ENCODE measurements at regions not wholly inside any gene's neighbourhood (a gene's known extent, or its start where the extent isn't known, plus 50 kb on each side); places are given as distances from the start of the nearest gene placed in this dataset.

DNA sequence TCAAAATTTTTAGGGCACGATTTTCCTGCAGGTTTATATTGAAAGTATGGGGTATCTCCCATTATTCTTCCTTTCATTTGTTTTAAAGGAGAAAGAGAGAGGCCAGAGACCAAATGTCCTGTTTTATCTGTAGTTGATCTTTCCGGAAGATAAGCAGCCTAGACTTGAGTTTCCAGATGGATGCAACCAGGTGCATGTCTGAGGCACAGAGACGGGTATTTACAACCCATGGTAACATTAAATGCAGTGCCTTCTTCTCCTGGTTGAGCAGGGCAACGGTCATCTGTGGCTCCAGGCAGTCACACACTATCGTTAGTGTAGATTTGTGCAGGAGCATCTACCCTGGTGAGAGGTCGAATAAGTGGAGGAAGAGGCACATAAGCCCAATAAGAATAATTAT is 1507.1 kb downstream of the UQCRFS1 start:
- DNase-seq (ENCODE audit: low spot score in 2 of 2), result no peak
- H3K27me3 ChIP-seq, result no peaks in the 10 kb centered on the region
- H3K36me3 ChIP-seq, result no peaks in the 10 kb centered on the region
- no peak overlapping the region for H3K4me3 ChIP-seq
- TF ChIP-seq POLR2A (IDR thresholded peaks at IDR 0.05) (no peak), POLR2AphosphoS5 (IDR thresholded peaks at IDR 0.05) (no peak)
- TF ChIP-seq, protein P1, sequence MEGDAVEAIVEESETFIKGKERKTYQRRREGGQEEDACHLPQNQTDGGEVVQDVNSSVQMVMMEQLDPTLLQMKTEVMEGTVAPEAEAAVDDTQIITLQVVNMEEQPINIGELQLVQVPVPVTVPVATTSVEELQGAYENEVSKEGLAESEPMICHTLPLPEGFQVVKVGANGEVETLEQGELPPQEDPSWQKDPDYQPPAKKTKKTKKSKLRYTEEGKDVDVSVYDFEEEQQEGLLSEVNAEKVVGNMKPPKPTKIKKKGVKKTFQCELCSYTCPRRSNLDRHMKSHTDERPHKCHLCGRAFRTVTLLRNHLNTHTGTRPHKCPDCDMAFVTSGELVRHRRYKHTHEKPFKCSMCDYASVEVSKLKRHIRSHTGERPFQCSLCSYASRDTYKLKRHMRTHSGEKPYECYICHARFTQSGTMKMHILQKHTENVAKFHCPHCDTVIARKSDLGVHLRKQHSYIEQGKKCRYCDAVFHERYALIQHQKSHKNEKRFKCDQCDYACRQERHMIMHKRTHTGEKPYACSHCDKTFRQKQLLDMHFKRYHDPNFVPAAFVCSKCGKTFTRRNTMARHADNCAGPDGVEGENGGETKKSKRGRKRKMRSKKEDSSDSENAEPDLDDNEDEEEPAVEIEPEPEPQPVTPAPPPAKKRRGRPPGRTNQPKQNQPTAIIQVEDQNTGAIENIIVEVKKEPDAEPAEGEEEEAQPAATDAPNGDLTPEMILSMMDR (IDR thresholded peaks at IDR 0.05), result no peak
- H3K27ac ChIP-seq, result no peak overlapping the region
- peaks cover 5 to 33% of the 10 kb centered on the region in 2 donors for H3K9me3 ChIP-seq
- H3K4me1 ChIP-seq, result no peaks in the 10 kb centered on the region
- intact Hi-C loops (cut with DNase I; ENCODE audit: low total_unique reads), result no loop called here

DNA sequence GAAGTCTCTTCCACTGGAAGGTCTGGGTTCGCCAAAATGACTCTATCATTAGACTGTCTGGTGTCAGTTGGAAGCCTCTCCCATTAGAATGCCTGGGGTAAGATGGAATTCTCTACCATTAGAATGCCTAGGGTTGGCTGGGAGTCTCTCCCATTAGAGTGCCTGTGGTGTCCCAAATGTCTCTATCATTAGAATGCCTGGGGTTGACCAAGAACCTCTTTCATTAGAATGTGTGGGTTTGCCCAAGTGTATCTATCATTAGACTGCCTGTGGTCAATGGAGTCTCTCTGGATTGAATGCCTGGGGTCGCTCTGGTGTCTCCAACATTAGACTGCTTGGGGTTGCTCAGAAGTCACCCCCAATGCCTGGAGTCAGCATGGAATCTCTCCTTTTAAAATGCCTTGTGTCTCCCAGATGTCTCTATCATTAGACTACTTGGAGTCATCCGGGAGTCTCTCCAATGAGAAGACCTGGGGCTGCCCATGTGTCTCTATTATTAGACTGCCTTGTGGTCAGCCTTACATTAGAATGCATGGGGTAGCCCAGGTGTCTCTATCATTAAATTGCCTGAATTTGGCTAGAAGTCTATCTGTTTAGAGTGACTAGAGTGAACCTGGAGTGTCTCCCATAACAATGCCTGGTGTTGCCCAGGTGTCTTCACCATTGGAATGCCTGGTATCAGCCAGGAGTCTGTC is 1518.4 kb downstream of the UQCRFS1 start:
- intact Hi-C loops (cut with DNase I; ENCODE audit: low total_unique reads), result no loop called here
- H3K9me3 ChIP-seq, result peaks cover 9 to 96% of the 10 kb centered on the region in 2 donors

DNA sequence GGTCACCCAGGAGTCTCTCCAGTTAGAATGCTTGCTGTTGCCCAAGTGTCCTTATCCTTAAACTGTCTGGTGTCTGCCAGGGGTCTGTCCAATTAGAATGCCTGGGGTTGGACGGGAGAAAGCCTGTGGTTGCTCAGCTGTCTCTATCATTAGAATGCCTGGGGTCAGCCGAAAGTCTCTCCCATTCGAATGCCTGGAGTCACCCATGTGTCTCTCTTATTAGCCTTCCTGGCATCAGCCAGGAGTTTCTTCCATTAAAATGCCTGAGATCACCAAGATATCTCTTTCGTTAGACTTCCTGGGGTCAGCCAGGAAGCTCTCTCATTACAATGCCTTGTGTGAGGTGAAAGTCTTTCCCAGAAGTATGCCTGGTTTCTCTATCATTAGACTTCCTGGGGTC is 1521.0 kb downstream of the UQCRFS1 start:
- Histone ChIP-seq H3K27me3 (no peaks in the 10 kb centered on the region), H3K27ac (no peak overlapping the region), H3K4me1 (no peaks in the 10 kb centered on the region), H3K4me3 (no peak overlapping the region), H3K9me3 (peaks cover 9 to 86% of the 10 kb centered on the region in 2 donors), H3K36me3 (no peaks in the 10 kb centered on the region)
- intact Hi-C loops (cut with DNase I; ENCODE audit: low total_unique reads), result no loop called here
- TF ChIP-seq POLR2AphosphoS5 (IDR thresholded peaks at IDR 0.05) (no peak), POLR2A (IDR thresholded peaks at IDR 0.05) (no peak)
- TF ChIP-seq, protein P1 (IDR thresholded peaks at IDR 0.05), result no peak
- DNase-seq (ENCODE audit: low spot score in 2 of 2), result no peak

More for the DNA sequence above, 1518.4 kb downstream of the UQCRFS1 start:
- no peak for DNase-seq (ENCODE audit: low spot score in 2 of 2)
- H3K27me3 ChIP-seq, result no peaks in the 10 kb centered on the region
- H3K4me3 ChIP-seq, result no peak overlapping the region
- TF ChIP-seq POLR2AphosphoS5 (IDR thresholded peaks at IDR 0.05), result no peak
- no peaks in the 10 kb centered on the region for H3K4me1 ChIP-seq
- H3K27ac ChIP-seq, result no peak overlapping the region
- no peaks in the 10 kb centered on the region for H3K36me3 ChIP-seq

DNA sequence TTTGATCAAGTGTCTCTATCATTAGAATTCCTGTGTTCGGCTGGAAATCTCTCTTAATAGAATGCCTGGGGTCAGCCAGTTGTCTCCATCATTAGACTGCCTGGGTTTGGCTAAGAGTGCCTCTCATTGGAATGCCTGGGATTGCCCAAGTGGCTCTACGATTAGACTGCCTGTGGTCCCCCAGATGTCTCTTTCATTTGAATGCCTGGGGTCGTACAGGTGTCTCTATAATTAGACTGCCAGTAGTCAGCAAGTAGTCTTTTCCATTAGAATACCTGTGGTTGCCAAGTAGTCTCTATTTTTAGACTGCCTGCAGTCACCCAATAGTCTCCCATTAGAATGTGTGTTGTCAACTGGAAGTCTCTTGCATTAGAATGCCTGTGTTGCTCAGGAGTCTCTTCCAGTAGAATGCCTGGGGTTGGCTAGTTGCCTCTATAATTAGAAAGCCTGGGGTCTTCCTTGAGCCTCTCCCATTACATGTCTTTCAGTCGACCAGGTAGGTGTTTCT is 1523.2 kb downstream of the UQCRFS1 start:
- H3K4me1 ChIP-seq, result no peaks in the 10 kb centered on the region
- DNase-seq (ENCODE audit: low spot score in 2 of 2), result no peak
- TF ChIP-seq POLR2AphosphoS5 (IDR thresholded peaks at IDR 0.05), result no peak
- TF ChIP-seq, protein P1 (IDR thresholded peaks at IDR 0.05), result no peak
- TF ChIP-seq POLR2A (IDR thresholded peaks at IDR 0.05), result no peak
- H3K4me3 ChIP-seq, result no peak overlapping the region
- H3K9me3 ChIP-seq, result peaks cover 7 to 84% of the 10 kb centered on the region in 2 donors
- H3K36me3 ChIP-seq, result no peaks in the 10 kb centered on the region
- no peak overlapping the region for H3K27ac ChIP-seq
- intact Hi-C loops (cut with DNase I; ENCODE audit: low total_unique reads), result no loop called here
- no peaks in the 10 kb centered on the region for H3K27me3 ChIP-seq

DNA sequence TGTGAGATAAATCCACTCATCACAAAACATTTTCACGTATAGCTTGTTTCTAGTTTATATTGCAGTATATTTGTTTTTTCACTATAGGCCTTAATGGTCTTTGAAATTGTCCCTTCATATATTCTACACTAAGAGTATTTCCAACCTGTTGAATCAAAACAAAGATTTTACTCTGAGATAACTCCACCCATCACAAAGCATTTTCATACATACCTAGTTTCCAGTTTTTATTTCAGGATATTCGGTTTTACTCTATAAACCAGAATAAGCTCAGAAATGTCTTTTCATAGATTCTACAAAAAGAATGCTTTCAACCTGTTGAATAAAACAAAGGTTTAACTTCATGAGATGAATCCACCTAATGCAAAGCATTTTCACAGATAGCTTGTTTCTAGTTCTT is 1528.7 kb downstream of the UQCRFS1 start:
- DNase-seq (ENCODE audit: low spot score in 2 of 2), result no peak
- peaks cover 2 to 63% of the 10 kb centered on the region in 2 donors for H3K9me3 ChIP-seq
- H3K4me3 ChIP-seq, result no peak overlapping the region
- intact Hi-C loops (cut with DNase I; ENCODE audit: low total_unique reads), result no loop called here
- no peaks in the 10 kb centered on the region for H3K4me1 ChIP-seq
- no peak overlapping the region for H3K27ac ChIP-seq
- TF ChIP-seq POLR2A (IDR thresholded peaks at IDR 0.05) (no peak), POLR2AphosphoS5 (IDR thresholded peaks at IDR 0.05) (no peak)
- TF ChIP-seq, protein P1 (IDR thresholded peaks at IDR 0.05), result no peak
- H3K27me3 ChIP-seq, result no peaks in the 10 kb centered on the region
- H3K36me3 ChIP-seq, result no peaks in the 10 kb centered on the region
